ENCODE measurements at regions not wholly inside any gene's neighbourhood (a gene's known extent, or its start where the extent isn't known, plus 50 kb on each side); places are given as distances from the start of the nearest gene placed in this dataset.

- TF ChIP-seq CHD7 (IDR thresholded peaks at IDR 0.05; ENCODE audit: insufficient replicate concordance, low read length) (no peak), SP1 (IDR thresholded peaks at IDR 0.05; ENCODE audit: low read depth, low read length) (no peak), HDAC2 (IDR thresholded peaks at IDR 0.05; ENCODE audit: borderline replicate concordance in 1 of 2, low read depth in 2 of 2, low read length in 2 of 2) (no peak), TBP (IDR thresholded peaks at IDR 0.05; ENCODE audit: low read depth, low read length) (no peak), CBX8 (IDR thresholded peaks at IDR 0.05; ENCODE audit: borderline replicate concordance, low read depth, low read length) (no peak), RBBP5 (IDR thresholded peaks at IDR 0.05; ENCODE audit: borderline replicate concordance, low read depth, low read length) (no peak), CTBP2 (IDR thresholded peaks at IDR 0.05; ENCODE audit: borderline replicate concordance, insufficient read depth, insufficient read length, low read length) (no peak), SIX5 (IDR thresholded peaks at IDR 0.05; ENCODE audit: low read depth, low read length) (no peak), CHD2 (IDR thresholded peaks at IDR 0.05; ENCODE audit: low read length) (no peak), E2F6 (IDR thresholded peaks at IDR 0.05) (no peak), JUN (IDR thresholded peaks at IDR 0.05; ENCODE audit: low read depth, low read length) (no peak)
Measured at GRCh38 chrX:107348990-107349389, 100.5 kb upstream of the FRMPD3 start (continued).

All from H1 (cell line).